ENCODE measurements at regions not wholly inside any gene's neighbourhood (a gene's known extent, or its start where the extent isn't known, plus 50 kb on each side); places are given as distances from the start of the nearest gene placed in this dataset.
"Not testable (repeated sequence)": the region's sequence is repeated elsewhere in the genome, so short reads cannot be mapped to it uniquely, and the experiment has no call there.

DNA sequence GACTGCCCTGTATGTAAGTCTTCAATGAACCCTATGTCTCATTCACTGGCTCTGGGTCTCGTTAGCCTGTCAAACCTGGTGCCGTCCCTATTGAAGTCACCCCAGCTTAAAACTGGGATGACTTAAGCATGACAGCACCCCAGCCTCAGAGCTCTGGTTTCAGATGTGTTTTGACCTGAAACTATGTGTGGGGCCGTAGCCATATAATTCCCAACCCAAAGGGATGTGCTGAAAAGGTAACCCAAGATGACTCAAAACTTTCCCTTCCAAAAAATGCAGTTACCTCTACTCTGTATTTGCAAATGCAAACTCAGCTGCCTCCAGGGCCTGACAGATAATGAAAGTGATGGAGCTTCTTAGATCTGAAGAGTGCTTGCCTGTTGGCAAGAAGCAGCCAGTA lies 478.3 kb upstream of the ERCC4 start:
- no peak for TF ChIP-seq ZNF274 (IDR thresholded peaks at IDR 0.05; ENCODE audit: low read depth, low read length)
- H3K4me3 ChIP-seq (ENCODE audit: low read length), result no peak overlapping the region

DNA sequence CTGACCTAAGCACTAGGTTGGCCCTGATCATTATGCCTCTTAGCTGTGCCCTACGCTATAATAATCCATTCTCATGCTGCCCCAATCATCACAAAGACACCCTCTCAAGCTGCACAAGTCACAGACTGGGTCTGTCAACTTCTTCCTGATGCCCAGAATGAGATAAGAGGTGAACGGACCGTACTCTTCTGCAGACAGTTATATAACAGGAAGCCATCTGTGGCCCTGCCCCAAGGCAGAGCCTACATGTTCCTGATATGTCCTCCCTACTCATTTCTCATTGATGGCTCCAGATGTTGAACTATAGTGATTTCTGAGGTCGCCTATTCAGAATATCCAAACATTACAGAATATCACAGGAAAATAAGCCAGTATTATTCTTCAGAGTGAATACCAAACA lies 471.6 kb upstream of the ERCC4 start:
- TF ChIP-seq ZNF274 (IDR thresholded peaks at IDR 0.05; ENCODE audit: low read depth, low read length), result no peak
- no peak overlapping the region for H3K4me3 ChIP-seq (ENCODE audit: low read length)

- TF ChIP-seq ZNF274 (IDR thresholded peaks at IDR 0.05; ENCODE audit: low read depth, low read length), result no peak
- no peak overlapping the region for H3K4me3 ChIP-seq (ENCODE audit: low read length)
These were observed 466.6 kb upstream of the ERCC4 start for GRCh38 chr16:13453325-13453724.

- TF ChIP-seq ZNF274 (IDR thresholded peaks at IDR 0.05; ENCODE audit: low read depth, low read length), result no peak
- no peak overlapping the region for H3K4me3 ChIP-seq (ENCODE audit: low read length)
These were observed 465.9 kb upstream of the ERCC4 start for GRCh38 chr16:13453938-13454553.

DNA sequence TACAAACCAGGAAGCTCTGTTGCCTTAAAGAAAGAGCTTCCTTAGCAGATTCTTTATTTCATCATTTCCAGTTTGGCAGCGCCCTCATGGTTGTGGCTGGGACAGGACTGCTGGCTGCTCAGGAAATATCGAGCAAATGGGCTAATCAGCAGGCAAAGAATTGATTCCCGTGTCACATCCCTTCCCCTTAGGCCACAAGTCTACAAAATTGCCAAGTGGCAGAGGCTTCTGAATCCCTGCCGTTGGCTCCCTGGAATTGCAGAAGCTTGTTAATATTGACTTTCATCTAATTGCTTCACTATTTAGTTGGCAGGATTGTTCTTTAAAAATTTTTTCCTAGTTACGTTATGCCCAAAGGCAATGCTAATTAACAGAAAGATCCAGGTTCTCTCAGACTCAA lies 456.3 kb upstream of the ERCC4 start:
- H3K4me3 ChIP-seq (ENCODE audit: low read length), result no peak overlapping the region
- TF ChIP-seq ZNF274 (IDR thresholded peaks at IDR 0.05; ENCODE audit: low read depth, low read length), result no peak

GRCh38 chr16:13471036-13471435 lies 448.9 kb upstream of the ERCC4 start:
- H3K4me3 ChIP-seq (ENCODE audit: low read length), result no peak overlapping the region
- TF ChIP-seq ZNF274 (IDR thresholded peaks at IDR 0.05; ENCODE audit: low read depth, low read length), result no peak

- no peak for TF ChIP-seq ZNF274 (IDR thresholded peaks at IDR 0.05; ENCODE audit: low read depth, low read length)
- H3K4me3 ChIP-seq (ENCODE audit: low read length), result no peak overlapping the region
These were observed 441.0 kb upstream of the ERCC4 start for GRCh38 chr16:13478991-13479390.

- H3K4me3 ChIP-seq (ENCODE audit: low read length), result no peak overlapping the region
- TF ChIP-seq ZNF274 (IDR thresholded peaks at IDR 0.05; ENCODE audit: low read depth, low read length), result no peak
These were observed 440.4 kb upstream of the ERCC4 start for GRCh38 chr16:13479549-13479948.

DNA sequence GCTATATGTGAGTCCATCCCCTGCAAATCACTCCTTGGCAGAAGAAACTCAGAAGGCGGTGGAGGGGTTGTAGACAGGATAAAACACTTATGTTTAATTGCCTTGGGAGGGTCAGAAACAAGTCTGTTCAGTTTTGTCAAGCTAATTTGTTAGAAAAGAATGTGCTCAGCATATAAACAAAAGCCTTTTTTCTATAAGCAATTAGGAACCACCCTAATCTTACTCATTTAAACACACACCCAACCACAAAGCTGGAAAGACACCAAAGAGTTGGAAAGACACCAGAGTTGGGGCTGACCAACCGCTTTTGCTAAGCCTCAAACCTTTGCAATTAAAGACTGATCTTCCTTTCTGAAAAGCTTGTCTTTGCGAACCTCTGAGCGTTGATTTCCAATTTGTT lies 439.2 kb upstream of the ERCC4 start:
- no peak overlapping the region for H3K4me3 ChIP-seq (ENCODE audit: low read length)
- TF ChIP-seq ZNF274 (IDR thresholded peaks at IDR 0.05; ENCODE audit: low read depth, low read length), result no peak

- no peak for TF ChIP-seq ZNF274 (IDR thresholded peaks at IDR 0.05; ENCODE audit: low read depth, low read length)
- no peak overlapping the region for H3K4me3 ChIP-seq (ENCODE audit: low read length)
These were observed 436.8 kb upstream of the ERCC4 start for GRCh38 chr16:13483121-13483520.

- not testable (repeated sequence) for H3K4me3 ChIP-seq (ENCODE audit: low read length)
These were observed 430.5 kb upstream of the ERCC4 start for GRCh38 chr16:13489416-13489815.

DNA sequence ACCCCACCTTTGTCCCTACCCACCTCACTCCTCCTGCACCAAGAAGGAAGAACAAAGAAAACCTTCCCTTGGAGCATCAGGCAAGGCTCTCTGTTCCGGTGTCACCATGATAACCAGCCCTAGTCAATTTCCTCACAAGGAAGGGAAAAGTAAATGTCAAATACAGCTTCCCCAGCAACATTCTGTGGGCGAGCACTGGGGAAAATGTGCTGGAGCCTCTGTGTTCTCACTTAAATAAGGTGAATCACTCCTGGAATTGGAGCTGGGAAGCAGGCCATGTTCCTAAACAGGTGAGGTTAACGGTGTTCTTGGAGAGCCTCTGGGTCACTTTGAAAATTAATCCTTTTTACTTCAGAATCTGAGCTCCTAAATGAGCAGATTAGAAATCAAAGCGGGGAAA lies 427.9 kb upstream of the ERCC4 start:
- no peak overlapping the region for H3K4me3 ChIP-seq (ENCODE audit: low read length)
- no peak for TF ChIP-seq ZNF274 (IDR thresholded peaks at IDR 0.05; ENCODE audit: low read depth, low read length)

- no peak overlapping the region for H3K4me3 ChIP-seq (ENCODE audit: low read length)
- TF ChIP-seq ZNF274 (IDR thresholded peaks at IDR 0.05; ENCODE audit: low read depth, low read length), result no peak
These were observed 415.9 kb upstream of the ERCC4 start for GRCh38 chr16:13503960-13504635.

- no peak overlapping the region for H3K4me3 ChIP-seq (ENCODE audit: low read length)
- TF ChIP-seq ZNF274 (IDR thresholded peaks at IDR 0.05; ENCODE audit: low read depth, low read length), result no peak
These were observed 412.4 kb upstream of the ERCC4 start for GRCh38 chr16:13507530-13507929.

DNA sequence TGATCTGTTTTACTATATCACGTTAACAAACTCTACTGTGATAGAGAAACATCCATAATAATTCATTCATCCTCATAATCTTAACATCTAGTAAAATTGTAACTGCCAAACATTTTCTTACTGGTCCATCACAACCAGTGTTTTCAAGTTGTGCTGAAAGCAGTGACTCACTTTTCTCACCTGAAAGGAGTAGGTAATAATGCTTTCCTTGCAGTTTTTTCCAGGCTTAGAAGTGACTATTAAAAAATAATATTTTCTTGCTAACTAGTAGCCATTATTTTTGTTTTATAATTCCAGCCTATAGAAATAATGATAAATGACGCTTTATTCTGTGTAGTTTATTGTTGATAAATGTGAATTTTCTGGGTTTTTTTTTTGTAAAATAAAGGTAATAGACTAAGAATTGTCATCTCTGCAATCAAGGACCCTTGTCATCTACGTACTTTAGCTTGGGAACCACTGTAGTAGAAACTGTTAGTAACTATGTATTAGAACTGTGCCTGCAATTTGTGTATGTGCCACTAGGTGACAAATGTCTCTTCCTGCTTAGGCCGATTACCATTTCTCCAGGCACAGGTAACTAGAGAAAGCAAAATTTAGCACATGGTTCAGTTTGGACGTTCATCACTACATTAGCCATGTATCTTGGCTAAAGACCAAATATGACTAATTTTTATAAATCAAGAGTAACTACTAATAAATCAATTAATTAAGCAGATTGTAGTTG lies 409.4 kb upstream of the ERCC4 start:
- no peak for TF ChIP-seq ZNF274 (IDR thresholded peaks at IDR 0.05; ENCODE audit: low read depth, low read length)

More for the DNA sequence above, 409.4 kb upstream of the ERCC4 start:
- H3K4me3 ChIP-seq (ENCODE audit: low read length), result no peak overlapping the region
